Activated CD8-positive, alpha-beta T cell treated with anti-CD3 and anti-CD28 coated beads, Interleukin-2, amount 10 ng/mL, durations not matched to agents 7 days and 5 days (primary cell): ENCODE measurements at regions not wholly inside any gene's neighbourhood (a gene's known extent, or its start where the extent isn't known, plus 50 kb on each side); places are given as distances from the start of the nearest gene placed in this dataset.

ENCODE experiments used
- ATAC-seq: fragments of 150-1000 bp; cut with Tn5 transposase; one replicate; pipeline ENCODE4 v1.10.0; 2021; ENCODE audit warnings: moderate library complexity
- CTCF ChIA-PET: fragments of 350-600 bp; sonication (Branson Sonifier 250); formaldehyde crosslinking; loops from one replicate; lab custom pipeline; 2021; ENCODE audit warnings: antibody characterized with exemption; lab: Charles Lee
- POLR2A ChIA-PET: fragments of 350-600 bp; sonication (Branson Sonifier 250); formaldehyde crosslinking; loops from one replicate; lab custom pipeline; 2021; ENCODE audit warnings: antibody characterized with exemption; lab: Charles Lee
- DNase-seq: peaks from one replicate; pipeline ENCODE4 v3.0.0-alpha.2; 2020
- H3K27ac Mint-ChIP-seq: one replicate; pipeline ENCODE4 v1.8.0; 2021; ENCODE audit warnings: mild to moderate bottlenecking, mixed read lengths
- H3K27me3 Mint-ChIP-seq: one replicate; pipeline ENCODE4 v1.8.0; 2021; ENCODE audit warnings: low read depth, mixed read lengths
- H3K36me3 Mint-ChIP-seq: one replicate; pipeline ENCODE4 v1.8.0; 2021; ENCODE audit warnings: low read depth, mixed read lengths
- H3K4me1 Mint-ChIP-seq: one replicate; pipeline ENCODE4 v1.8.0; 2021; ENCODE audit warnings: low read depth, mixed read lengths
- H3K4me3 Mint-ChIP-seq: one replicate; pipeline ENCODE4 v1.8.0; 2021; ENCODE audit warnings: mild to moderate bottlenecking, mixed read lengths
- H3K9me3 Mint-ChIP-seq: one replicate; pipeline ENCODE4 v1.8.0; 2022; ENCODE audit warnings: mixed read lengths; ENCODE audit not compliant: insufficient read depth

DNA sequence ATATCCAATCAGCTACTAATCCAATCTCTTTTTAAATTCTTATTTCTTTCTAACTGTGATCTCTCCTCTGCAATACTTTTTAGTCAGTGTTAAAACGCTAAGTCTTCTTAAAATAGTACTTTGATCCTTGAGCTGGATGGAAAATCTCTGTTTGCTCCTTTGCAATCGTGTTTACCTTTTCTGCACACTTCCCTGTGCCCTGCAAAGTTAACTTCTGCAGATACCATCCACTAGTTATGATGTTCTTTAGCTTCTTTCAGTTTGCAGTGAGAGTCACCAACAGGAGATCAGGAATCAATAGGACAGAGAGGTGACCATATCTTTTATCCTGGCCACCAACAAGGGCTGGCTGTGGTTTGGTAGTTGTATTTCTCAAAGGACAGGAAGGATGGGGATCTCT is 391.5 kb downstream of the GASK1B start:
- ATAC-seq = no peak
- peaks cover 2% of the 10 kb centered on the region for H3K9me3 Mint-ChIP-seq
- no peaks in the 10 kb centered on the region for H3K36me3 Mint-ChIP-seq
- ChIA-PET CTCF (no interaction called here), POLR2A (no interaction called here)
- H3K4me3 Mint-ChIP-seq = no peak overlapping the region
- no peaks in the 10 kb centered on the region for H3K4me1 Mint-ChIP-seq
- DNase-seq = no peak
- no peak overlapping the region for H3K27ac Mint-ChIP-seq
- no peaks in the 10 kb centered on the region for H3K27me3 Mint-ChIP-seq

DNA sequence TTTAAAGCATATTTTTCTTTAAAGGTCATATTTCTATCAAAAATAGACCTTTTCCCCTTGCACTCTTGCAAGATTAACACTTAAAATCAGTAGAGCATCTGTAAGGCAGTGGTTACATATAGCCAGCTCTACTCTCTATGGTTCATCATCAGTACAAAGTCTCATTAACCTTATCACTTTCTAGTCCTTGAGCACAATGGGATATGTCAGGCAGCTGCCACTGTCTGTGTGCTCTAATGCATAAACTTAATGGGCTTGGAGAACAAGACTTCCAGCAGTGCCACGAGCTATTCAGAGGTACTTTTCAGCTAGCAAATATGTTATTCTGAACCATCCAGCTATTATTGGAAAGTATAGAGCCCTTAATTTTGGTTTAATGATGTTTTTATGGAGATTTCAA is 393.7 kb downstream of the GASK1B start:
- H3K9me3 Mint-ChIP-seq = no peaks in the 10 kb centered on the region
- no peaks in the 10 kb centered on the region for H3K36me3 Mint-ChIP-seq
- DNase-seq = no peak
- ChIA-PET CTCF (no interaction called here), POLR2A (no interaction called here)
- no peak for ATAC-seq
- no peaks in the 10 kb centered on the region for H3K27me3 Mint-ChIP-seq
- no peak overlapping the region for H3K27ac Mint-ChIP-seq
- no peak overlapping the region for H3K4me3 Mint-ChIP-seq
- H3K4me1 Mint-ChIP-seq = no peaks in the 10 kb centered on the region

DNA sequence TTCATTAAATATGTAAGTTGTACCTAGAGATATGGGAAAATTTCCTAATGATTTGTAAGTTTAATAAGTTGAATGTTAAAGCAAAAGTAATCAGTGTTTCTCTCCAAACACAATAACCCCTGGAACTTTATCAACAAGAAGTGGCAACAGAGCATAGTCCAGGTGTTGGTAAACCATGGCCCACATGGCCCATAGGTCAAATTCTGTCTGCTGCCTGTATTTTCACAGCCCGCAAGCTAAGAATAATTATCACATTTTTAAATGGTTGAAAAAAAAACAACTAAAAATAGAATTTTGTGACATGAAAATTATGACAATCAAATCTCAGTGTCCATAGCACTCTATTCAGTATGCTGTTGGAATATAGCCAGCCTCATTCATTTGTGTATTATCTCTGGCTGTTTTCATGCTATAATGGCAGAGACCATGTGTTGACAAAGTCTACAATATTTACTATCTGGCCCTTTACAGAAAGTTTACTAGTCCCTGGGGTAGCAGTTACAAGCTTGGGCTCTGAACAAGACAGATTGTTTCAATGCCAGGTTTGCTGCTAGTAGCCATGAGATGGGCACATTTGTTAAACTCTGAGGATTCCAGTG is 395.8 kb downstream of the GASK1B start:
- POLR2A ChIA-PET = no interaction called here
- CTCF ChIA-PET = no interaction called here

DNA sequence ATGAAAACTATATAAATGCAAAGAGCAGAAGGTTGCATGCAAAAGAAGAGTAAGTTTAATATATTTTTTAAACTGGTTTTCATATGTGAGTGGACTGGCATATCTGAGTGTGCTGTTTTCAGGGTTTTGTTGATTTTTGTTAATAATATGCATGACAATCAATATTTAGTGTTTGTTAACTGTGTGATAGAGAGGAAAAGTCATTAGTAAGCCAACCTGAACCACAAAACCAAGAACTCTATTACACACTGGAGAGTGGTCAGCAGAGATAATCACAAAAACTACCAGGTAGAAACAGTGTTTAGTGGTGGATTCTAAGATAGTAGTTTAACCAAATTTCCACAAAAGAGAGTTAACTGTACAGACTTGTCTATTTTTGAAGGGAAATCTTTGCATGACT is 396.9 kb downstream of the GASK1B start:
- H3K4me1 Mint-ChIP-seq = no peaks in the 10 kb centered on the region
- no peaks in the 10 kb centered on the region for H3K27me3 Mint-ChIP-seq
- no peak overlapping the region for H3K4me3 Mint-ChIP-seq
- H3K27ac Mint-ChIP-seq = no peak overlapping the region
- POLR2A ChIA-PET = no interaction called here
- ATAC-seq (no peak), DNase-seq (no peak)
- CTCF ChIA-PET = no interaction called here
- no peaks in the 10 kb centered on the region for H3K36me3 Mint-ChIP-seq
- no peaks in the 10 kb centered on the region for H3K9me3 Mint-ChIP-seq

More for the DNA sequence above, 395.8 kb downstream of the GASK1B start:
- DNase-seq (no peak), ATAC-seq (no peak)
- H3K4me3 Mint-ChIP-seq = no peak overlapping the region
- H3K36me3 Mint-ChIP-seq = no peaks in the 10 kb centered on the region
- H3K27me3 Mint-ChIP-seq = no peaks in the 10 kb centered on the region
- no peaks in the 10 kb centered on the region for H3K9me3 Mint-ChIP-seq
- no peak overlapping the region for H3K27ac Mint-ChIP-seq
- H3K4me1 Mint-ChIP-seq = no peaks in the 10 kb centered on the region

DNA sequence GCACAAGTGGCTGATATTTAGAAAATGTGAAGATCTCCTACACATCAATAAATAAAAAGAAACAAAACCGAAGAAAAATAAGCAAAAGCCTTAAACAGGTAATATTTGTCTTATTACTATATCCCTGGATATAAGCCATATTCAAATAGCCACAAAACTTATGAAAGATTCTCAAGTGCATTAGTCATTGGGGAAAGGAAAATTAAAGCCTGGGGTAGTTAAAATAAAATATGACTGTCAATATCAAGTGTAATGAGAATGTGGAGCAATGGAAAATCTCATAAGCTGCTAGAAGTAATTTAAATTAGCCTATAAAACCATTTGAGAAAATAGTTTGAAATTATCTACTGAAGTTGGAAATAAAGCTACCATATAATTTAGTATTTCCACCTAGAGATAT is 399.9 kb downstream of the GASK1B start:
- ChIA-PET CTCF (no interaction called here), POLR2A (no interaction called here)
- Mint-ChIP-seq H3K4me3 (no peak overlapping the region), H3K4me1 (no peaks in the 10 kb centered on the region), H3K36me3 (no peaks in the 10 kb centered on the region), H3K27me3 (no peaks in the 10 kb centered on the region), H3K9me3 (no peaks in the 10 kb centered on the region), H3K27ac (no peak overlapping the region)
- DNase-seq (no peak), ATAC-seq (no peak)

DNA sequence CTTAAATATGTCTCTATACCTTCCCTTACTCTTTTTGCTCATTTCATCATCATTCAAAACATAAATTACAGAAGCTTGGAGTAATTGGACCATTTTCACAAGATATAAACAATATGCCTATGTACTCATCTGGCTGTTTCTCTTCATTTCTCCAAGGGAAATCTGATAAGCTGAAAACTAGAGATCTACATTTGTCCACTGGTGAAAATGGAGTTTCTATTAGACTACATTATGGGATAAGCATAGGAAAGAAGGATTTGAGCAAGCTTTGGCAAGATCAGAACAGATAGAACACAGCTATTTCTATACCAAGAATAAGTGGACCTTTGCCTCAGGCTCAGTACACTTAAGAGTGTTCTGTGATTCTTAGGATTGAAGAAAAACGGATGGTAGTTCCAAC is 404.4 kb downstream of the GASK1B start:
- DNase-seq (no peak), ATAC-seq (no peak)
- Mint-ChIP-seq H3K27me3 (no peaks in the 10 kb centered on the region), H3K9me3 (peaks cover 5% of the 10 kb centered on the region), H3K27ac (no peak overlapping the region), H3K36me3 (no peaks in the 10 kb centered on the region), H3K4me3 (no peak overlapping the region), H3K4me1 (no peaks in the 10 kb centered on the region)
- ChIA-PET CTCF (no interaction called here), POLR2A (no interaction called here)

DNA sequence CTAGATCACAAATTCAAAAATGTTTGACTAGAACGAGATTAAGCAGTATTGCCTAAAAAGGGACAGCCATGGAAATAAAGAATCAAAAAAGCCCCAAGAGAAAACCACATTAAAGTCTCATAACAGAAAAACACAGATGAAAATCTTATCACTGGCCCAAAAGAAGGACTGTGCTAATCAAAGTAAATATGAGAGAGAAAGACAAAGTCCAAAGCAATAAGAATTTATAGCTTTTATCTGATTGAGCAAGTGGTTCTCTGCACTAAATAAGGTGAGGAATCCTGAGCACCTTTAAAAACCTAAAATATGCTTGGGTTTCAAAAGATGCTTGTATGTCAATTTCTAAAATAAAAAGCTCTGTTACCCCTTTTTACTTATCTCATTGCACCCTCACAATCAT is 409.3 kb downstream of the GASK1B start:
- CTCF ChIA-PET = no interaction called here

DNA sequence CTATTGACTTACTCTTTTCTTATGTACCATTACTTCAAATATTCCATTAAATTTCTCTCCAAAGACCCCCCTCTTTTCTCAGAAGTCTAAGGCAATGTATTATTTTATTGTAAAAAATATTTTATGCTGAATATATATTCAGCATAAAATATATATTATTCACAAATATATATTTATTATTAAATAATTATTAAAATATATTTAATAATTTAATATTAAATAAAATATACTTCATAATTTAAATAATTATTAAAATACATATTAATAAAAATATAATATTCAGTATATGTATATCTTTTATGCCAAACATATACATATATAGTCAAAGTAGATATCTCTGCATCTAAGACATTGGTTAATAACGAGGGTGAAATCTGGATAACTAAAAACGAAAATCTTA is 418.4 kb downstream of the GASK1B start:
- ATAC-seq = no peak
- ChIA-PET CTCF (no interaction called here), POLR2A (no interaction called here)
- Mint-ChIP-seq H3K27ac (no peak overlapping the region), H3K4me3 (no peak overlapping the region), H3K36me3 (no peaks in the 10 kb centered on the region), H3K27me3 (no peaks in the 10 kb centered on the region), H3K9me3 (peaks cover 4% of the 10 kb centered on the region), H3K4me1 (no peaks in the 10 kb centered on the region)
- DNase-seq = no peak

More for the DNA sequence above, 409.3 kb downstream of the GASK1B start:
- peaks cover 5% of the 10 kb centered on the region for H3K9me3 Mint-ChIP-seq
- no peaks in the 10 kb centered on the region for H3K27me3 Mint-ChIP-seq
- no peak for DNase-seq
- no peaks in the 10 kb centered on the region for H3K4me1 Mint-ChIP-seq
- no peak overlapping the region for H3K4me3 Mint-ChIP-seq
- POLR2A ChIA-PET = no interaction called here
- H3K27ac Mint-ChIP-seq = no peak overlapping the region
- ATAC-seq = no peak
- no peaks in the 10 kb centered on the region for H3K36me3 Mint-ChIP-seq

DNA sequence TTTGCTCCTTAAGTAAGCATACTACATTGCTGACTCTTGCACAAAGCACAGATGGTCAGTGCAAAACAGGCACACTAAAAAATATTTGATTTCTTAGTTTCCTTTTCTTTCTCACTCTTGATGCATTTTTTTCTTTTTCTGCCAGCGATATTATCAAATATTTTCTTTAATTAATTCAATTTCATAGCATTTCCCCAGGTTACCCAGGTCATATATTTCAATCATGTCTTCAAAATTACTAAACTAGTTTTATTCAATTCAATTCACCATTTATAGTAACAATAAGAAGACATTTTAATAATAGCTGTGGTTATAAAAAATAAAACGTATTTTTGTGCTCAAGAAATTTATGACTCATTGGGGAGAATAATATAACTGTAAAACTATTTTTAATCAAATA is 421.2 kb downstream of the GASK1B start:
- ChIA-PET CTCF (no interaction called here), POLR2A (no interaction called here)
- Mint-ChIP-seq H3K27ac (no peak overlapping the region), H3K4me1 (no peaks in the 10 kb centered on the region), H3K9me3 (peaks cover 4% of the 10 kb centered on the region), H3K36me3 (no peaks in the 10 kb centered on the region), H3K4me3 (no peak overlapping the region), H3K27me3 (no peaks in the 10 kb centered on the region)
- ATAC-seq (no peak), DNase-seq (no peak)

DNA sequence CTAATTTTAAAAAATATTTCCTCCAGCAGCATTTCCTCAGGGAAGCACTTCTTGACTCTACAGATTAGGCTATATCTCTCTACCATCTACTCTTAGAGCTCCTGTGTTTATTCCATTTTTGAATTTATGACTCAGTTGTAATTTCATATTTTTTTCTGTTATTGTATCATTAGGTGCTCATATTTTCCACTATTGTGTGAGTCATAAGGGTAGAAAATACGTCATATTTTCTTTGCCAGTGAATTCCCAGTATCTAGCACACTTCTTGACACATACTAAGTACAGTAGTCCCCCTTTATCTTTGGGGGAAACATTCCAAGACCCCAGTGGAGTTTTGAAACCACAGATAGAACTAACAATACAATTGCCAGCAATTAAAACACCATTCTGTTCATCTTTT is 431.2 kb downstream of the GASK1B start:
- ChIA-PET CTCF (no interaction called here), POLR2A (no interaction called here)
- Mint-ChIP-seq H3K4me3 (no peak overlapping the region), H3K27me3 (no peaks in the 10 kb centered on the region), H3K36me3 (no peaks in the 10 kb centered on the region), H3K9me3 (no peaks in the 10 kb centered on the region), H3K4me1 (no peaks in the 10 kb centered on the region), H3K27ac (no peak overlapping the region)
- ATAC-seq (no peak), DNase-seq (no peak)

DNA sequence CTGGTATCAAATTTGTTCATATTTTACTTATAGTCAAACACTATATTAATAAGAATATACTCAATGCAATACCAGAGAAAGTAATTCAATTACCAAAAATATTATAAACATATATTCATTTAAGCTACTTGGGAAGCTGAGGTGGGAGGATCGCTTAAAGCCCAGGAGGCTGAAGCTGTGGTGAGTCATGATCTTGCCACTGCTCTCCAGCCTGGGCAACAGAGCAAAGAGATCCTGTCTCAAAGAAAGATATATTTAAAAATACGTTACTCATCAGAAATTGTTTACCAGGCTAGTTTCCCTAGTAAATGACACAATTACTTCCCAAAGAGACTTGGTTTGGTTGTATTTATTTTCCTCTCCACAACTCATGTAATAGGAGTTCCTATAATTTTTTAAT is 433.6 kb downstream of the GASK1B start:
- no peak for DNase-seq
- H3K4me1 Mint-ChIP-seq = no peaks in the 10 kb centered on the region
- no peaks in the 10 kb centered on the region for H3K36me3 Mint-ChIP-seq
- ATAC-seq = no peak
- H3K27me3 Mint-ChIP-seq = no peaks in the 10 kb centered on the region
- ChIA-PET POLR2A (no interaction called here), CTCF (no interaction called here)
- H3K9me3 Mint-ChIP-seq = peaks cover 6% of the 10 kb centered on the region
- no peak overlapping the region for H3K4me3 Mint-ChIP-seq
- no peak overlapping the region for H3K27ac Mint-ChIP-seq

DNA sequence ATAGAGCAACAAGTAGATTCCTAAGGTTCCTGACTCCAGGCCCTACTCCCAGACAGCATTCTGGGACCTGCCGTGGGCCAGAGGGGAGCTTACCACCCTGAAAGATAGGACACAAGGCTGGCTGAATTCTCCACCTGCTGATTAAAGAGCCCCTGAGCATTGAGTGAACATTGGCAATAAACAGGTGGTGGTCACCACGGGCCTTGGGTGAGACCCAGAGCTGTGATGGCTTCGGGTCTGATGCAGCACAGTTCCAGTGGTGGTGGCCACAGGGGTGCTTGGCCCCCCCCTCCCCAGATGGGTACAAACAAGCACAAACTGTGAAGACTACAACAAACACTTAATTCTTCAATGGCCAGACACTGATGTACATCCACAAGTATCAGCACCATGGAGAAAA is 444.6 kb downstream of the GASK1B start:
- POLR2A ChIA-PET = no interaction called here
- Mint-ChIP-seq H3K4me1 (no peaks in the 10 kb centered on the region), H3K4me3 (no peak overlapping the region), H3K36me3 (no peaks in the 10 kb centered on the region), H3K9me3 (no peaks in the 10 kb centered on the region), H3K27me3 (no peaks in the 10 kb centered on the region), H3K27ac (no peak overlapping the region)
- DNase-seq = no peak
- CTCF ChIA-PET = no interaction called here
- no peak for ATAC-seq

DNA sequence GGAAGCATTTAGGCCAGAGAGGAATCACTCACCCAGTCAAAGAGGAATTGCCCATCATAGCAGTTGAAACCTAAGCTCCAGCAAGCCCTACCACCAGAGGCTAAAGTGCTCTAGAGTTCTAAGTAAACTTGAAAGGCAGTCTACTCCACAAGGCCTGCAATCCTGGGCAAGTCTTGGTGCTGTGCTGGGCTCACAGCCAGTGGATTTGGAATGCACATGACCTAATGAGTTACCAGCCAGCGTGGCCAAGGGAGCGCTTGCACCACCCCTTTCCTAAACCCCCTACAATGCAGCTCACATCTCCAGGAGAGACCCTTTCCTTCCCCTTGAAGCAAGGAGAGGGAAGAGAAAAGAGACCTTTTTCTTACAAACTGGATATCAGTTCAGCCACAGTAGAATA is 445.7 kb downstream of the GASK1B start:
- no peaks in the 10 kb centered on the region for H3K27me3 Mint-ChIP-seq
- CTCF ChIA-PET = no interaction called here
- H3K4me1 Mint-ChIP-seq = no peaks in the 10 kb centered on the region
- H3K9me3 Mint-ChIP-seq = no peaks in the 10 kb centered on the region
- POLR2A ChIA-PET = no interaction called here
- no peaks in the 10 kb centered on the region for H3K36me3 Mint-ChIP-seq
- no peak for ATAC-seq
- H3K4me3 Mint-ChIP-seq = no peak overlapping the region
- DNase-seq = no peak
- H3K27ac Mint-ChIP-seq = no peak overlapping the region
